SKM-1 (cell line): ENCODE measurements at regions not wholly inside any gene's neighbourhood (a gene's known extent, or its start where the extent isn't known, plus 50 kb on each side); places are given as distances from the start of the nearest gene placed in this dataset.

Experiments
- DNase-seq: peaks from one replicate; lab custom pipeline; 2025; ENCODE audit not compliant: unreplicated experiment; lab: John Stamatoyannopoulos, UW

- no peak for DNase-seq
These were observed 386.0 kb downstream of the TLL1 start for GRCh38 chr4:166259081-166259480.

- DNase-seq: no peak
These were observed 401.2 kb downstream of the TLL1 start for GRCh38 chr4:166274136-166274761.

GRCh38 chr4:166274775-166275174 lies 401.7 kb downstream of the TLL1 start:
- no peak for DNase-seq

GRCh38 chr4:166277401-166277800 lies 404.4 kb downstream of the TLL1 start:
- no peak for DNase-seq

GRCh38 chr4:166277853-166278252 lies 404.8 kb downstream of the TLL1 start:
- DNase-seq: no peak

GRCh38 chr4:166279261-166279660 lies 406.2 kb downstream of the TLL1 start:
- DNase-seq: no peak

GRCh38 chr4:166280642-166281041 lies 407.6 kb downstream of the TLL1 start:
- no peak for DNase-seq

- DNase-seq: no peak
These were observed 409.2 kb downstream of the TLL1 start for GRCh38 chr4:166282081-166282770.

GRCh38 chr4:166284221-166284620 lies 411.2 kb downstream of the TLL1 start:
- DNase-seq: no peak

GRCh38 chr4:166290426-166290825 lies 417.4 kb downstream of the TLL1 start:
- DNase-seq: no peak

GRCh38 chr4:166293556-166293955 lies 420.5 kb downstream of the TLL1 start:
- no peak for DNase-seq

- DNase-seq: no peak
These were observed 428.2 kb downstream of the TLL1 start for GRCh38 chr4:166301266-166301665.

- no peak for DNase-seq
These were observed 435.6 kb downstream of the TLL1 start for GRCh38 chr4:166308647-166309046.

- DNase-seq: no peak
These were observed 436.2 kb downstream of the TLL1 start for GRCh38 chr4:166309286-166309685.

GRCh38 chr4:166311169-166311568 lies 438.1 kb downstream of the TLL1 start:
- DNase-seq: no peak

GRCh38 chr4:166312166-166312565 lies 439.1 kb downstream of the TLL1 start:
- DNase-seq: no peak

- no peak for DNase-seq
These were observed 441.9 kb downstream of the TLL1 start for GRCh38 chr4:166314902-166315301.

GRCh38 chr4:166315721-166316467 lies 442.9 kb downstream of the TLL1 start:
- DNase-seq: no peak

GRCh38 chr4:166318810-166319525 lies 445.9 kb downstream of the TLL1 start:
- DNase-seq: no peak

GRCh38 chr4:166323250-166323649 lies 450.2 kb downstream of the TLL1 start:
- DNase-seq: no peak

GRCh38 chr4:166324321-166324720 lies 451.3 kb downstream of the TLL1 start:
- no peak for DNase-seq
